ENCODE measurements at regions not wholly inside any gene's neighbourhood (a gene's known extent, or its start where the extent isn't known, plus 50 kb on each side); places are given as distances from the start of the nearest gene placed in this dataset.

GRCh38 chr14:96629558-96630222, 127.5 kb downstream of the PAPOLA start:
- Mint-ChIP-seq H3K27me3 (peaks cover 7% of the 10 kb centered on the region), H3K36me3 (ENCODE audit: insufficient read depth) (no peaks in the 10 kb centered on the region), H3K27ac (no peak overlapping the region), H3K4me3 (ENCODE audit: low read depth) (no peak overlapping the region), H3K9me3 (ENCODE audit: low read depth) (no peaks in the 10 kb centered on the region), H3K4me1 (ENCODE audit: low read depth) (no peaks in the 10 kb centered on the region)
- DNase-seq (ENCODE audit: low spot score, unreplicated experiment) = peak; percentile 6
- no peak for TF ChIP-seq CTCF (IDR thresholded peaks at IDR 0.05; ENCODE audit: unreplicated experiment)

- H3K4me3 Mint-ChIP-seq (ENCODE audit: low read depth) = no peak overlapping the region
- no peaks in the 10 kb centered on the region for H3K4me1 Mint-ChIP-seq (ENCODE audit: low read depth)
- H3K36me3 Mint-ChIP-seq (ENCODE audit: insufficient read depth) = no peaks in the 10 kb centered on the region
- DNase-seq (ENCODE audit: low spot score, unreplicated experiment) = peak; percentile 8
- no peak overlapping the region for H3K27ac Mint-ChIP-seq
- H3K27me3 Mint-ChIP-seq = peaks cover 7% of the 10 kb centered on the region
- no peaks in the 10 kb centered on the region for H3K9me3 Mint-ChIP-seq (ENCODE audit: low read depth)
- no peak for TF ChIP-seq CTCF (IDR thresholded peaks at IDR 0.05; ENCODE audit: unreplicated experiment)
Observed at GRCh38 chr14:96630281-96630680, 128.1 kb downstream of the PAPOLA start.

- Mint-ChIP-seq H3K27me3 (peaks cover 7% of the 10 kb centered on the region), H3K27ac (no peak overlapping the region), H3K4me3 (ENCODE audit: low read depth) (no peak overlapping the region), H3K36me3 (ENCODE audit: insufficient read depth) (no peaks in the 10 kb centered on the region), H3K9me3 (ENCODE audit: low read depth) (no peaks in the 10 kb centered on the region), H3K4me1 (ENCODE audit: low read depth) (no peaks in the 10 kb centered on the region)
- no peak for DNase-seq (ENCODE audit: low spot score, unreplicated experiment)
- TF ChIP-seq CTCF (IDR thresholded peaks at IDR 0.05; ENCODE audit: unreplicated experiment) = no peak
Observed at GRCh38 chr14:96631030-96631429, 128.8 kb downstream of the PAPOLA start.

GRCh38 chr14:96631621-96632362, 129.6 kb downstream of the PAPOLA start:
- H3K9me3 Mint-ChIP-seq (ENCODE audit: low read depth) = no peaks in the 10 kb centered on the region
- H3K4me1 Mint-ChIP-seq (ENCODE audit: low read depth) = no peaks in the 10 kb centered on the region
- DNase-seq (ENCODE audit: low spot score, unreplicated experiment) = no peak
- H3K4me3 Mint-ChIP-seq (ENCODE audit: low read depth) = no peak overlapping the region
- no peaks in the 10 kb centered on the region for H3K36me3 Mint-ChIP-seq (ENCODE audit: insufficient read depth)
- peaks cover 3% of the 10 kb centered on the region for H3K27me3 Mint-ChIP-seq
- TF ChIP-seq CTCF (IDR thresholded peaks at IDR 0.05; ENCODE audit: unreplicated experiment) = no peak
- H3K27ac Mint-ChIP-seq = no peak overlapping the region

DNA sequence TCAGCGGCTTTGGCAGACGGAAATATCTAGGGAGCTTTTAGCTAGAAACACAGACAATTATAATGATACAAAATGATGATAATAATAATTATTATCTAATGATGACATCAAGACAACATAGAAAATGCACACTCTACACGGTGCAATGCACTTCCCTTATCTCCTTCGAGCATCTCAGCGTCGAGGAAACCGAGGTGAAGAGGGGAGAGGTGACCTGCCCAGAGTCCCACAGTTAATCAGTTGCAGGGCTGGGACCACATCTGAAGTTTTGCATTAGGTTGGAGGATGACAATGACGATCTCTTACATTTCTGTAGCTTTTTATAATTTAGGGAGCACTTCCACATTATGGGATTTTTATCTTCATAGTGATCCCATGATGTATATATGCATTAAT, 130.2 kb downstream of the PAPOLA start:
- no peaks in the 10 kb centered on the region for H3K4me1 Mint-ChIP-seq (ENCODE audit: low read depth)
- H3K27me3 Mint-ChIP-seq = peaks cover 3% of the 10 kb centered on the region
- no peak for DNase-seq (ENCODE audit: low spot score, unreplicated experiment)
- H3K36me3 Mint-ChIP-seq (ENCODE audit: insufficient read depth) = no peaks in the 10 kb centered on the region
- H3K27ac Mint-ChIP-seq = no peak overlapping the region
- TF ChIP-seq CTCF (IDR thresholded peaks at IDR 0.05; ENCODE audit: unreplicated experiment) = no peak
- no peaks in the 10 kb centered on the region for H3K9me3 Mint-ChIP-seq (ENCODE audit: low read depth)
- no peak overlapping the region for H3K4me3 Mint-ChIP-seq (ENCODE audit: low read depth)

All from progenitor cell of endocrine pancreas (in vitro differentiated cells).